CD4-positive, CD25-positive, alpha-beta regulatory T cell (primary cell): ENCODE measurements at regions not wholly inside any gene's neighbourhood (a gene's known extent, or its start where the extent isn't known, plus 50 kb on each side); places are given as distances from the start of the nearest gene placed in this dataset.

Source experiments
- ATAC-seq, 2 donors: fragments of 150-1000 bp; cut with Tn5 transposase; one replicate each; pipeline ENCODE4 v1.10.0; 2021; ENCODE audit warnings: low read depth in 2 of 2, moderate number of reproducible peaks in 2 of 2, moderate library complexity in 1 of 2
- DNase-seq, 3 donors: peaks; one replicate each; pipeline versions ENCODE4 v3.0.0 to v3.0.0-alpha.2; 2012 to 2022; ENCODE audit warnings: mixed read lengths in 1 of 3
- H3K27ac ChIP-seq: one replicate; pipeline ENCODE4 v1.7.0; 2013; ENCODE audit warnings: mild to moderate bottlenecking, low read length; ENCODE audit not compliant: insufficient read depth, poor library complexity, severe bottlenecking
- H3K27me3 ChIP-seq: one replicate; pipeline ENCODE4 v1.7.0; 2013; ENCODE audit warnings: low read length; ENCODE audit not compliant: control insufficient read depth, insufficient read depth
- H3K36me3 ChIP-seq: one replicate; pipeline ENCODE4 v1.7.0; 2013; ENCODE audit warnings: mild to moderate bottlenecking, low read length, moderate library complexity; ENCODE audit not compliant: control insufficient read depth, insufficient read depth
- H3K4me1 ChIP-seq: 2 replicates; pipeline ENCODE4 v1.7.0; 2013; ENCODE audit warnings: mild to moderate bottlenecking, low read length; ENCODE audit not compliant: insufficient read depth, control insufficient read depth, poor library complexity, severe bottlenecking
- H3K4me3 ChIP-seq: one replicate; pipeline ENCODE4 v1.7.0; 2013; ENCODE audit warnings: low read depth, mild to moderate bottlenecking, low read length, moderate library complexity
- H3K9me3 ChIP-seq, 2 experiments: 1 replicate in 1 of 2; 2 replicates in 1 of 2; pipeline ENCODE4 v1.7.0; 2013; ENCODE audit warnings: low read length in 2 of 2, mild to moderate bottlenecking in 1 of 2, moderate library complexity in 1 of 2; ENCODE audit not compliant: control insufficient read depth in 2 of 2
- H3K27ac Mint-ChIP-seq, 3 donors: one replicate each; pipeline ENCODE4 v1.8.0; 2020 to 2022; ENCODE audit warnings: mild to moderate bottlenecking in 3 of 3, mixed read lengths in 3 of 3, moderate library complexity in 2 of 3
- H3K27me3 Mint-ChIP-seq: one replicate; pipeline ENCODE4 v1.8.0; 2022; ENCODE audit warnings: mild to moderate bottlenecking, mixed read lengths
- H3K36me3 Mint-ChIP-seq: one replicate; pipeline ENCODE4 v1.8.0; 2020; ENCODE audit warnings: mixed read lengths
- H3K4me1 Mint-ChIP-seq, 4 donors: one replicate each; pipeline ENCODE4 v1.8.0; 2020 to 2022; ENCODE audit warnings: mixed read lengths in 4 of 4, mild to moderate bottlenecking in 1 of 4
- H3K4me3 Mint-ChIP-seq, 4 donors: one replicate each; pipeline ENCODE4 v1.8.0; 2020 to 2022; ENCODE audit warnings: mild to moderate bottlenecking in 4 of 4, mixed read lengths in 4 of 4, moderate library complexity in 3 of 4
- H3K9me3 Mint-ChIP-seq, 7 donors: one replicate each; pipeline ENCODE4 v1.8.0; 2020 to 2022; ENCODE audit warnings: mixed read lengths in 7 of 7, mild to moderate bottlenecking in 3 of 7, moderate library complexity in 2 of 7

- no peak overlapping the region for H3K4me3 Mint-ChIP-seq
- H3K27ac ChIP-seq = no peak overlapping the region
- DNase-seq (no peak), ATAC-seq (no peak)
- no peaks in the 10 kb centered on the region for H3K36me3 ChIP-seq
- no peaks in the 10 kb centered on the region for H3K9me3 ChIP-seq
- H3K4me3 ChIP-seq = no peak overlapping the region
- peaks cover 0 to 1% (median 0%) of the 10 kb centered on the region in 7 donors for H3K9me3 Mint-ChIP-seq
- H3K27me3 ChIP-seq = no peaks in the 10 kb centered on the region
- H3K36me3 Mint-ChIP-seq = no peaks in the 10 kb centered on the region
- H3K27me3 Mint-ChIP-seq = peaks cover 7% of the 10 kb centered on the region
- H3K4me1 Mint-ChIP-seq = peaks cover 4 to 12% (median 6%) of the 10 kb centered on the region in 4 donors
- H3K27ac Mint-ChIP-seq = no peak overlapping the region
- no peaks in the 10 kb centered on the region for H3K4me1 ChIP-seq
Observed at GRCh38 chr16:10312008-10312407, 73.9 kb upstream of the ATF7IP2 start.

GRCh38 chr16:10312784-10313724 is 72.8 kb upstream of the ATF7IP2 start:
- DNase-seq (no peak), ATAC-seq (no peak)
- H3K9me3 ChIP-seq = no peaks in the 10 kb centered on the region
- Mint-ChIP-seq H3K27ac (peak overlapping the region in 2 of 3 donors; percentile 6 to 73), H3K36me3 (no peaks in the 10 kb centered on the region), H3K4me3 (no peak overlapping the region), H3K27me3 (peaks cover 7% of the 10 kb centered on the region), H3K4me1 (peaks cover 4 to 12% (median 6%) of the 10 kb centered on the region in 4 donors), H3K9me3 (peaks cover 0 to 1% (median 0%) of the 10 kb centered on the region in 7 donors)
- no peaks in the 10 kb centered on the region for H3K4me1 ChIP-seq
- no peak overlapping the region for H3K4me3 ChIP-seq
- H3K36me3 ChIP-seq = no peaks in the 10 kb centered on the region
- H3K27me3 ChIP-seq = no peaks in the 10 kb centered on the region
- H3K27ac ChIP-seq = no peak overlapping the region

- DNase-seq (no peak), ATAC-seq (no peak)
- no peaks in the 10 kb centered on the region for H3K4me1 ChIP-seq
- H3K4me3 Mint-ChIP-seq = no peak overlapping the region
- no peaks in the 10 kb centered on the region for H3K9me3 ChIP-seq
- peaks cover 7% of the 10 kb centered on the region for H3K27me3 Mint-ChIP-seq
- H3K27ac Mint-ChIP-seq = no peak overlapping the region
- no peaks in the 10 kb centered on the region for H3K36me3 Mint-ChIP-seq
- H3K9me3 Mint-ChIP-seq = peaks cover 0 to 1% (median 0%) of the 10 kb centered on the region in 7 donors
- H3K27me3 ChIP-seq = no peaks in the 10 kb centered on the region
- H3K4me3 ChIP-seq = no peak overlapping the region
- no peaks in the 10 kb centered on the region for H3K36me3 ChIP-seq
- H3K27ac ChIP-seq = no peak overlapping the region
- H3K4me1 Mint-ChIP-seq = peaks cover 7 to 13% (median 9%) of the 10 kb centered on the region in 4 donors
Observed at GRCh38 chr16:10314317-10314716, 71.5 kb upstream of the ATF7IP2 start.

DNA sequence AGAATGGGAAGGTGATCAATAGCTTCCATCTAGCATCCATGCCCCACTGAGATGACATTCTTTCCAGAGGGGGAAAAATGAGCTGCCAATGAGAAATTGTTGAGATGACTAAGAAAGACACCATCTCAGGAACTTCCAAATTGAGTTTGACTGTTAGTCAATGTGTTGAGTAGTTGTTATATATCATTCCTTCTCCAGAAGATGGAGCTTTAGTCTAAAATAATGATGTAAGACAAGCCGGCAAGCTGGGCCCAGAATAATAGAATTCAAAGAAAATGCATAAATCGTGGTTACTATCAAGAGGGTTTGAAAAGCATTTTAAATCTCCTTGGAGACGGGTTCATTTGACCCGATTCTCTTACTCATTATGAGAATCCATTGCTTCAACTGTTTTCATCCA is 71.0 kb upstream of the ATF7IP2 start:
- H3K27ac ChIP-seq = no peak overlapping the region
- Mint-ChIP-seq H3K4me3 (no peak overlapping the region), H3K4me1 (peaks cover 7 to 17% (median 9%) of the 10 kb centered on the region in 4 donors), H3K27ac (no peak overlapping the region), H3K9me3 (peaks cover 0 to 1% (median 0%) of the 10 kb centered on the region in 7 donors), H3K36me3 (no peaks in the 10 kb centered on the region), H3K27me3 (peaks cover 7% of the 10 kb centered on the region)
- H3K27me3 ChIP-seq = no peaks in the 10 kb centered on the region
- H3K9me3 ChIP-seq = no peaks in the 10 kb centered on the region
- ATAC-seq = no peak
- peak in 2 of 3 donors; percentile 49 to 53 for DNase-seq
- H3K4me3 ChIP-seq = no peak overlapping the region
- no peaks in the 10 kb centered on the region for H3K4me1 ChIP-seq
- H3K36me3 ChIP-seq = no peaks in the 10 kb centered on the region

GRCh38 chr16:10317425-10318001 is 68.3 kb upstream of the ATF7IP2 start:
- ATAC-seq = no peak
- Mint-ChIP-seq H3K4me1 (peaks cover 7 to 17% (median 9%) of the 10 kb centered on the region in 4 donors), H3K36me3 (no peaks in the 10 kb centered on the region)

GRCh38 chr16:10318798-10319500 is 66.9 kb upstream of the ATF7IP2 start:
- H3K27ac ChIP-seq = no peak overlapping the region

More at GRCh38 chr16:10317425-10318001, 68.3 kb upstream of the ATF7IP2 start:
- H3K4me3 ChIP-seq = no peak overlapping the region
- H3K27me3 Mint-ChIP-seq = peaks cover 7% of the 10 kb centered on the region
- peak overlapping the region in 1 of 3 donors; percentile 52 for H3K27ac Mint-ChIP-seq
- DNase-seq = no peak
- H3K9me3 Mint-ChIP-seq = peaks cover 0 to 1% (median 0%) of the 10 kb centered on the region in 7 donors
- H3K4me1 ChIP-seq = no peaks in the 10 kb centered on the region
- no peaks in the 10 kb centered on the region for H3K27me3 ChIP-seq
- H3K36me3 ChIP-seq = no peaks in the 10 kb centered on the region
- H3K9me3 ChIP-seq = no peaks in the 10 kb centered on the region
- no peak overlapping the region for H3K4me3 Mint-ChIP-seq
- H3K27ac ChIP-seq = no peak overlapping the region

More at GRCh38 chr16:10318798-10319500, 66.9 kb upstream of the ATF7IP2 start:
- Mint-ChIP-seq H3K27me3 (peaks cover 7% of the 10 kb centered on the region), H3K9me3 (peaks cover 0 to 2% (median 0%) of the 10 kb centered on the region in 7 donors), H3K4me3 (no peak overlapping the region), H3K36me3 (no peaks in the 10 kb centered on the region), H3K4me1 (peaks cover 8 to 18% (median 15%) of the 10 kb centered on the region in 4 donors), H3K27ac (peak overlapping the region; percentile 22 to 64 (median 31))
- Histone ChIP-seq H3K4me3 (no peak overlapping the region), H3K4me1 (no peaks in the 10 kb centered on the region), H3K9me3 (no peaks in the 10 kb centered on the region), H3K36me3 (no peaks in the 10 kb centered on the region), H3K27me3 (no peaks in the 10 kb centered on the region)
- no peak for DNase-seq
- ATAC-seq = no peak
